H1 (cell line): ENCODE measurements at regions not wholly inside any gene's neighbourhood (a gene's known extent, or its start where the extent isn't known, plus 50 kb on each side); places are given as distances from the start of the nearest gene placed in this dataset.

Experiments used
- CTCF ChIA-PET: fragments of 300-600 bp; sonication (Branson Sonifier 250); formaldehyde crosslinking; loops from one replicate; lab custom pipeline; 2021; ENCODE audit not compliant: partially characterized antibody; lab: Charles Lee
- POLR2A ChIA-PET: fragments of 300-600 bp; sonication (Branson Sonifier 250); formaldehyde crosslinking; loops from one replicate; lab custom pipeline; 2021; ENCODE audit warnings: inconsistent platforms; ENCODE audit not compliant: partially characterized antibody; lab: Charles Lee
- DNase-seq, 2 experiments: peaks; one replicate each; pipeline versions ENCODE4 v3.0.0 to v3.0.0-alpha.2; 2010 to 2022; ENCODE audit warnings: low spot score in 2 of 2, low read depth in 1 of 2, mixed read lengths in 1 of 2
- FAIRE-seq: peaks from 2 replicates; lab custom pipeline; 2011; peaks lifted over from hg19 to GRCh38; lab: Jason Lieb, UNC
- H2AFZ ChIP-seq: 2 replicates; pipeline ENCODE4 v1.8.1; 2012; ENCODE audit warnings: low read length, inconsistent platforms
- H2AK5ac ChIP-seq: 2 replicates; pipeline ENCODE4 v1.6.1; 2013; ENCODE audit warnings: low read depth, low read length
- H2BK120ac ChIP-seq: replicated peaks from 2 replicates; pipeline ENCODE3; 2013; ENCODE audit warnings: low read depth, low read length, inconsistent platforms
- H2BK12ac ChIP-seq: 2 replicates; pipeline ENCODE4 v1.6.1; 2013; ENCODE audit warnings: low read depth, low read length
- H2BK15ac ChIP-seq: 2 replicates; pipeline ENCODE4 v1.6.1; 2013; ENCODE audit warnings: low read length
- H2BK20ac ChIP-seq: 2 replicates; pipeline ENCODE4 v1.6.1; 2013; ENCODE audit warnings: low read length
- H2BK5ac ChIP-seq: 2 replicates; pipeline ENCODE4 v1.6.1; 2013; ENCODE audit warnings: low read depth, low read length
- H3K14ac ChIP-seq: 2 replicates; pipeline ENCODE4 v1.6.1; 2013; ENCODE audit warnings: inconsistent platforms; ENCODE audit not compliant: insufficient read length
- H3K18ac ChIP-seq: 2 replicates; pipeline ENCODE4 v1.6.1; 2013; ENCODE audit warnings: low read length; ENCODE audit errors: extremely low read depth
- H3K23ac ChIP-seq: 2 replicates; pipeline ENCODE4 v1.6.1; 2013; ENCODE audit warnings: inconsistent platforms; ENCODE audit not compliant: insufficient read length
- H3K23me2 ChIP-seq: 2 replicates; pipeline ENCODE4 v1.6.1; 2013; ENCODE audit warnings: low read depth, low read length
- H3K27ac ChIP-seq: 2 replicates; pipeline ENCODE4 v1.6.1; 2011; ENCODE audit warnings: low read depth, low read length, inconsistent platforms
- H3K27me3 ChIP-seq, 4 experiments: replicated peaks in 1 of 4; 1 replicate in 1 of 4; 2 replicates in 3 of 4; pipeline versions ENCODE4 v1.6.1 to v1.8.1; 2011 to 2013; ENCODE audit warnings: low read length in 3 of 4, mild to moderate bottlenecking in 3 of 4, inconsistent platforms in 2 of 4, mixed read lengths in 2 of 4, moderate library complexity in 1 of 4; ENCODE audit not compliant: control insufficient read depth in 3 of 4, insufficient read depth in 3 of 4; ENCODE audit errors: extremely low read depth in 1 of 4
- H3K36me3 ChIP-seq, 4 experiments: 2 replicates each; pipeline versions ENCODE4 v1.6.1 to v1.8.1; 2011 to 2013; ENCODE audit warnings: mild to moderate bottlenecking in 4 of 4, low read length in 3 of 4, moderate library complexity in 2 of 4, control low read depth in 1 of 4, inconsistent platforms in 1 of 4; ENCODE audit not compliant: insufficient read depth in 4 of 4, control insufficient read depth in 2 of 4
- H3K4ac ChIP-seq: replicated peaks from 2 replicates; pipeline ENCODE3; 2013; ENCODE audit warnings: low read length, low read depth, mixed read lengths, inconsistent platforms; ENCODE audit not compliant: insufficient read length
- H3K4me1 ChIP-seq, 4 experiments: replicated peaks in 1 of 4; 1 replicate in 1 of 4; 2 replicates in 3 of 4; pipeline versions ENCODE4 v1.6.1 to v1.8.1; 2011 to 2013; ENCODE audit warnings: low read length in 3 of 4, inconsistent platforms in 2 of 4, mixed read lengths in 1 of 4; ENCODE audit not compliant: insufficient read depth in 4 of 4, control insufficient read depth in 3 of 4
- H3K4me2 ChIP-seq, 2 experiments: 2 replicates each; pipeline versions ENCODE4 v1.6.1 to v1.8.1; 2011 to 2013; ENCODE audit warnings: low read depth in 2 of 2, low read length in 2 of 2, control low read depth in 1 of 2, inconsistent platforms in 1 of 2, mild to moderate bottlenecking in 1 of 2; ENCODE audit not compliant: insufficient read depth in 1 of 2
- H3K4me3 ChIP-seq, 4 experiments: fragments of 200-600, 300-600 bp in 1 of 4; sonication (generic), shearing (Covaris generic), sonication (Bioruptor Twin) in 1 of 4; 2 replicates each; pipeline versions ENCODE4 v1.5.1 to v1.8.1; 2011 to 2016; ENCODE audit warnings: low read length in 4 of 4, low read depth in 3 of 4, control low read depth in 2 of 4, inconsistent platforms in 2 of 4, mild to moderate bottlenecking in 2 of 4, mixed read lengths in 1 of 4, moderate library complexity in 1 of 4; ENCODE audit not compliant: insufficient read depth in 2 of 4; ENCODE audit errors: extremely low read depth in 1 of 4
- H3K56ac ChIP-seq: replicated peaks from 2 replicates; pipeline ENCODE3; 2013; ENCODE audit warnings: low read depth, mild to moderate bottlenecking, mixed read lengths, low read length, inconsistent platforms; ENCODE audit not compliant: insufficient read length
- H3K79me1 ChIP-seq: 2 replicates; pipeline ENCODE4 v1.6.1; 2013; ENCODE audit warnings: low read depth, low read length, control low read depth
- H3K79me2 ChIP-seq, 2 experiments: 2 replicates each; pipeline versions ENCODE4 v1.6.1 to v1.8.1; 2012 to 2013; ENCODE audit warnings: low read length in 2 of 2, mild to moderate bottlenecking in 2 of 2, inconsistent platforms in 1 of 2; ENCODE audit not compliant: insufficient read depth in 2 of 2, control insufficient read depth in 1 of 2
- H3K9ac ChIP-seq, 4 experiments: replicated peaks in 1 of 4; 1 replicate in 1 of 4; 2 replicates in 3 of 4; pipeline versions ENCODE4 v1.6.1 to v1.8.1; 2011 to 2013; ENCODE audit warnings: low read depth in 3 of 4, low read length in 3 of 4, control low read depth in 2 of 4, mild to moderate bottlenecking in 2 of 4, moderate library complexity in 2 of 4, inconsistent platforms in 1 of 4; ENCODE audit errors: extremely low read depth in 1 of 4
- H3K9me3 ChIP-seq, 2 experiments: 2 replicates each; pipeline versions ENCODE4 v1.6.1 to v1.8.1; 2012 to 2013; ENCODE audit warnings: mild to moderate bottlenecking in 2 of 2, moderate library complexity in 2 of 2, control low read depth in 1 of 2, inconsistent platforms in 1 of 2, low read depth in 1 of 2, low read length in 1 of 2, mixed read lengths in 1 of 2; ENCODE audit not compliant: insufficient read depth in 2 of 2
- H4K20me1 ChIP-seq, 2 experiments: replicated peaks in 1 of 2; 2 replicates each; pipeline versions ENCODE3 to v1.8.1; 2011 to 2013; ENCODE audit warnings: inconsistent platforms in 2 of 2, low read length in 2 of 2, mild to moderate bottlenecking in 1 of 2; ENCODE audit not compliant: insufficient read depth in 2 of 2, control insufficient read depth in 1 of 2
- H4K5ac ChIP-seq: 2 replicates; pipeline ENCODE4 v1.6.1; 2013; ENCODE audit warnings: low read length, low read depth, mixed read lengths, inconsistent platforms; ENCODE audit not compliant: insufficient read length
- H4K8ac ChIP-seq: 2 replicates; pipeline ENCODE4 v1.8.0; 2013; ENCODE audit warnings: mild to moderate bottlenecking, moderate library complexity, low read length, inconsistent platforms; ENCODE audit not compliant: insufficient read depth; ENCODE audit errors: extremely low read depth
- H4K91ac ChIP-seq: replicated peaks from 2 replicates; pipeline ENCODE3; 2013; ENCODE audit warnings: low read length, mixed read lengths, inconsistent platforms; ENCODE audit not compliant: insufficient read length
- BACH1 ChIP-seq: IDR thresholded peaks from 2 replicates; pipeline ENCODE4 v1.6.1; 2012; ENCODE audit warnings: low read length, improper control_type of control experiment
- CTCF ChIP-seq, 3 experiments: IDR thresholded peaks; 1 replicate in 2 of 3; 2 replicates in 1 of 3; pipeline versions ENCODE4 v1.5.1 to v1.6.1; 2011; ENCODE audit warnings: low read length in 3 of 3, mild to moderate bottlenecking in 3 of 3, inconsistent platforms in 2 of 3, low read depth in 1 of 3, moderate library complexity in 1 of 3; ENCODE audit not compliant: insufficient read depth in 1 of 3; ENCODE audit errors: control extremely low read depth in 1 of 3
- FOSL1 ChIP-seq: IDR thresholded peaks from 2 replicates; pipeline ENCODE4 v1.6.1; 2011; ENCODE audit warnings: mild to moderate bottlenecking, low read depth, low read length, moderate library complexity; ENCODE audit not compliant: insufficient read depth
- GTF2F1 ChIP-seq: IDR thresholded peaks from 2 replicates; pipeline ENCODE4 v1.6.1; 2012; ENCODE audit warnings: low read depth, low read length, improper control_type of control experiment, borderline replicate concordance
- HDAC2 ChIP-seq, 2 experiments: fragments of 300-600 bp in 1 of 2; sonication (generic) in 1 of 2; IDR thresholded peaks; 2 replicates each; pipeline ENCODE4 v1.6.1; 2011 to 2012; ENCODE audit warnings: low read depth in 2 of 2, low read length in 2 of 2, mild to moderate bottlenecking in 2 of 2, moderate library complexity in 2 of 2, borderline replicate concordance in 1 of 2, inconsistent platforms in 1 of 2
- KDM5A ChIP-seq: fragments of 200-600 bp; IDR thresholded peaks from 2 replicates; pipeline ENCODE4 v1.7.1; 2012; ENCODE audit warnings: mild to moderate bottlenecking, low read length, inconsistent platforms, mixed read lengths
- RAD21 ChIP-seq, 2 experiments: IDR thresholded peaks in 1 of 2; conservative IDR thresholded peaks in 1 of 2; 2 replicates each; pipeline ENCODE4 v1.6.1; 2011; ENCODE audit warnings: low read depth in 2 of 2, low read length in 2 of 2, improper control_type of control experiment in 1 of 2, inconsistent platforms in 1 of 2, mild to moderate bottlenecking in 1 of 2, moderate library complexity in 1 of 2
- RBBP5 ChIP-seq: IDR thresholded peaks from 2 replicates; pipeline ENCODE4 v1.7.1; 2012; ENCODE audit warnings: low read depth, mild to moderate bottlenecking, inconsistent platforms, low read length, moderate library complexity, borderline replicate concordance
- SP4 ChIP-seq: IDR thresholded peaks from 2 replicates; pipeline ENCODE4 v1.6.1; 2012; ENCODE audit warnings: low read length, inconsistent platforms
- TAF7 ChIP-seq: optimal IDR thresholded peaks from 2 replicates; pipeline ENCODE3; 2011; ENCODE audit warnings: low read depth, mild to moderate bottlenecking, inconsistent platforms, low read length, moderate library complexity, borderline replicate concordance
- TEAD4 ChIP-seq: IDR thresholded peaks from 2 replicates; pipeline ENCODE4 v1.6.1; 2012; ENCODE audit warnings: low read depth, low read length, inconsistent platforms, mixed read lengths
- WGBS, 2 experiments: shearing (Covaris generic) in 1 of 2; methylation state at CpG; one replicate each; pipeline versions ENCODE4 v1.1.6 to v1.1.7; 2013 to 2015; ENCODE audit warnings: low lambda C conversion rate in 2 of 2, mixed read lengths in 2 of 2, inconsistent platforms in 1 of 2, low coverage in 1 of 2, missing lambda C conversion rate in 1 of 2; ENCODE audit not compliant: insufficient replicate concordance in 2 of 2, insufficient coverage in 1 of 2, insufficient read length in 1 of 2; ENCODE audit errors: extremely low coverage in 1 of 2, missing lambda C conversion rate in 1 of 2; 5-methylcytosine and 5-hydroxymethylcytosine counted together

- ChIA-PET POLR2A (interaction anchor here (1.2 kb wide), 1 partner anchor 404 kb away, joined by 3 read pairs; the partner anchor contains the start of gene DEPDC1B), CTCF (interaction anchor here (0.6 to 2.5 kb wide), 36 partner anchors 9 to 730 kb away, joined by 3 to 19 read pairs (median 4); no protein-coding TSS in a partner anchor)
- Histone ChIP-seq H3K18ac (no peak overlapping the region), H3K4me3 (no peak overlapping the region), H3K56ac (no peak overlapping the region), H2BK120ac (no peak overlapping the region), H3K4ac (no peak overlapping the region), H2BK5ac (no peak overlapping the region), H3K79me1 (no peaks in the 10 kb centered on the region), H2BK12ac (0 out of 2 replicates have a peak overlapping the region, but pooled peaks have one; percentile 3), H2AFZ (peak overlapping the region; percentile 75; the same call in 1 of the 2 replicates), H4K91ac (no peak overlapping the region), H3K4me1 (no peaks in the 10 kb centered on the region), H3K27me3 (no peaks in the 10 kb centered on the region), H3K79me2 (no peaks in the 10 kb centered on the region), H2AK5ac (no peak overlapping the region), H2BK15ac (no peak overlapping the region), H3K4me2 (no peak overlapping the region), H4K20me1 (no peaks in the 10 kb centered on the region), H3K9me3 (no peaks in the 10 kb centered on the region), H2BK20ac (no peak overlapping the region), H3K27ac (no peak overlapping the region), H4K5ac (no peak overlapping the region), H3K23me2 (no peaks in the 10 kb centered on the region), H3K9ac (no peak overlapping the region), H4K8ac (no peak overlapping the region), H3K14ac (no peak overlapping the region), H3K36me3 (no peaks in the 10 kb centered on the region), H3K23ac (no peak overlapping the region)
- WGBS, 2 experiments = 27% methylated on average over 2 of the region's 2 CpGs; no CpG with 5 or more reads in 1 of the 2 experiments
- FAIRE-seq (peak; percentile 19), DNase-seq (peak in 1 of 2 experiments; percentile 50)
- peak; percentile 76 to 85 (median 83) for TF ChIP-seq CTCF (IDR thresholded peaks at IDR 0.05; ENCODE audit: control extremely low read depth in 1 of 3, insufficient read depth in 1 of 3, low read depth in 1 of 3, low read length in 3 of 3)
- no peak for TF ChIP-seq RBBP5
- no peak for TF ChIP-seq BACH1
- no peak for TF ChIP-seq TAF7
- no peak for TF ChIP-seq FOSL1
- no peak for TF ChIP-seq SP4
- TF ChIP-seq RAD21 (IDR thresholded peaks at IDR 0.05 in 1 of 2, conservative IDR thresholded peaks at IDR 0.05 in 1 of 2; ENCODE audit: low read depth in 2 of 2, low read length in 2 of 2) = peak; percentile 93 to 96
- TF ChIP-seq HDAC2 (IDR thresholded peaks at IDR 0.05; ENCODE audit: borderline replicate concordance in 1 of 2, low read depth in 2 of 2, low read length in 2 of 2) = no peak
- TF ChIP-seq GTF2F1 = no peak
- no peak for TF ChIP-seq KDM5A
- no peak for TF ChIP-seq TEAD4
Observed at GRCh38 chr5:60295423-60295822, 401.9 kb upstream of the PDE4D start.
